Neuronal stem cell (in vitro differentiated cells): ENCODE measurements at regions not wholly inside any gene's neighbourhood (a gene's known extent, or its start where the extent isn't known, plus 50 kb on each side); places are given as distances from the start of the nearest gene placed in this dataset.

Experiments used
- DNase-seq: peaks from one replicate; pipeline ENCODE4 v3.0.0-alpha.2; 2013; ENCODE audit warnings: low spot score
- H2AFZ ChIP-seq: one replicate; pipeline ENCODE4 v1.6.1; 2013; ENCODE audit warnings: mild to moderate bottlenecking, low read length, inconsistent platforms
- H2AK5ac ChIP-seq: 2 replicates; pipeline ENCODE4 v1.6.1; 2013; ENCODE audit warnings: low read depth, mild to moderate bottlenecking, inconsistent platforms, low read length, moderate library complexity, mixed read lengths
- H2BK120ac ChIP-seq: 2 replicates; pipeline ENCODE4 v1.6.1; 2013; ENCODE audit warnings: low read depth, mild to moderate bottlenecking, inconsistent platforms, low read length, moderate library complexity, mixed read lengths
- H2BK12ac ChIP-seq: one replicate; pipeline ENCODE4 v1.6.1; 2013; ENCODE audit warnings: low read length, inconsistent platforms
- H2BK15ac ChIP-seq: 2 replicates; pipeline ENCODE4 v1.6.1; 2013; ENCODE audit warnings: mild to moderate bottlenecking, low read length, inconsistent platforms, mixed read lengths
- H2BK5ac ChIP-seq: one replicate; pipeline ENCODE4 v1.6.1; 2013; ENCODE audit warnings: inconsistent platforms, mild to moderate bottlenecking, low read length, moderate library complexity
- H3K14ac ChIP-seq: one replicate; pipeline ENCODE4 v1.6.1; 2013; ENCODE audit warnings: low read length, inconsistent platforms
- H3K18ac ChIP-seq: 2 replicates; pipeline ENCODE4 v1.6.1; 2013; ENCODE audit warnings: low read length, inconsistent platforms
- H3K23ac ChIP-seq: 2 replicates; pipeline ENCODE4 v1.6.1; 2013; ENCODE audit warnings: low read depth, mild to moderate bottlenecking, mixed read lengths, low read length, inconsistent platforms; ENCODE audit not compliant: poor library complexity
- H3K27ac ChIP-seq: replicated peaks from 3 replicates; pipeline ENCODE4 v1.5.1; 2013; ENCODE audit warnings: low read length, inconsistent platforms
- H3K27me3 ChIP-seq, 3 experiments: 2 replicates each; pipeline ENCODE4 v1.6.1; 2013; ENCODE audit warnings: low read length in 3 of 3, mild to moderate bottlenecking in 2 of 3, inconsistent platforms in 1 of 3, low read depth in 1 of 3, mixed read lengths in 1 of 3, moderate library complexity in 1 of 3; ENCODE audit not compliant: control insufficient read depth in 3 of 3, insufficient read depth in 3 of 3
- H3K36me3 ChIP-seq, 2 donors: replicated peaks in 1 of 2; 2 replicates each; pipeline ENCODE4 v1.6.1; 2013; ENCODE audit warnings: low read length in 2 of 2; ENCODE audit not compliant: control insufficient read depth in 2 of 2, insufficient read depth in 2 of 2
- H3K4ac ChIP-seq: 2 replicates; pipeline ENCODE4 v1.6.1; 2013; ENCODE audit warnings: inconsistent platforms, mild to moderate bottlenecking, low read length, moderate library complexity
- H3K4me1 ChIP-seq, 2 donors: 1 replicate in 1 of 2; 2 replicates in 1 of 2; pipeline ENCODE4 v1.6.1; 2013; ENCODE audit warnings: low read length in 2 of 2, low read depth in 1 of 2; ENCODE audit not compliant: control insufficient read depth in 2 of 2, insufficient read depth in 1 of 2
- H3K4me2 ChIP-seq: one replicate; pipeline ENCODE4 v1.6.1; 2013; ENCODE audit warnings: mild to moderate bottlenecking, low read length, inconsistent platforms; ENCODE audit not compliant: insufficient read depth, poor library complexity, severe bottlenecking
- H3K4me3 ChIP-seq, 2 donors: 2 replicates each; pipeline ENCODE4 v1.5.1; 2013; ENCODE audit warnings: low read length in 2 of 2, mild to moderate bottlenecking in 2 of 2, inconsistent platforms in 1 of 2, moderate library complexity in 1 of 2
- H3K79me1 ChIP-seq: one replicate; pipeline ENCODE4 v1.6.1; 2013; ENCODE audit warnings: low read depth, mild to moderate bottlenecking, inconsistent platforms, low read length, moderate library complexity
- H3K9ac ChIP-seq: one replicate; pipeline ENCODE4 v1.6.1; 2013; ENCODE audit warnings: mild to moderate bottlenecking, low read depth, low read length, inconsistent platforms; ENCODE audit not compliant: poor library complexity
- H3K9me3 ChIP-seq, 2 donors: replicated peaks in 1 of 2; 2 replicates each; pipeline versions ENCODE3 to v1.6.1; 2013; ENCODE audit warnings: low read length in 2 of 2, mild to moderate bottlenecking in 2 of 2, inconsistent platforms in 1 of 2, low read depth in 1 of 2, mixed read lengths in 1 of 2, moderate library complexity in 1 of 2; ENCODE audit not compliant: control insufficient read depth in 2 of 2, insufficient read depth in 1 of 2
- H4K8ac ChIP-seq: one replicate; pipeline ENCODE4 v1.6.1; 2013; ENCODE audit warnings: low read depth, mild to moderate bottlenecking, inconsistent platforms, low read length, moderate library complexity
- H4K91ac ChIP-seq: one replicate; pipeline ENCODE4 v1.6.1; 2013; ENCODE audit warnings: low read length, low read depth, mild to moderate bottlenecking, inconsistent platforms; ENCODE audit not compliant: poor library complexity
- WGBS, 2 donors: extraction: QIAGEN DNeasy Blood & Tissue Kit; methylation state at CpG; one replicate each; pipeline ENCODE4 v1.1.7; 2013; ENCODE audit warnings: missing lambda C conversion rate in 2 of 2, mixed read lengths in 1 of 2; ENCODE audit not compliant: insufficient read length in 2 of 2, insufficient replicate concordance in 1 of 2; ENCODE audit errors: extremely low coverage in 2 of 2; 5-methylcytosine and 5-hydroxymethylcytosine counted together

DNA sequence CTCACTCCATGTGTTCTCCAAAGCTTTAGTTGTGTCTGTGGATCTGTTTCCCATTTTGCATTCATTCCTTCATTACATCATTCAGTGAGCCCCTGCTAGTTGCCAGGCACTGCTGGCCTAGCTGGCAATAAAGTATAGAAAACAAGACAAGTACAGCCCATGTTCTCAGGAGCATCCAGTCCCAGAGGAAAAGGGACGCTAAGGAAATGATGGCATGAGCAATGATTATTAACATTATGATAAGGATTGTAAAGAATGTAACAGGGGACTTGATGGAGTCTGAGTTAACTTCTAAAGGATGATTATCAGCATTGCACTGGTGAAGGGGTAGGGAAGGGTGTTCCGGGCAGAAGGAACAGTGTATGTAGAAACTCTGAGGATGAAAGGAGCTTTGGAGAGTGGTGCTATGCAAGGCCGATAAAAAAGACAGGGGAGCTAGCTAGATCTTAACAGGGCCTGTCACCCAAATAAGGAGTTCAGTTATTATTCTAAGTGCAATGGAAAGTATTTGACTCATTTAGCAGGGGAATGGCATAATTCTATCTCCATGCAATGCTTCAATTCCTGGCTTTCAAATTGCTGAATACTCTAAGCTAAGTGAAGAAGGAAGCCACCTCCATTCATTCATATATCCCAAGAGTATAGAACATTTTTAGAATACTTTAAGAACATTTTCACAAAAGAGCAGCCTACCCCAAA, 258.2 kb upstream of the STT3B start:
- Histone ChIP-seq H3K14ac (no peak overlapping the region), H4K8ac (no peak overlapping the region), H3K23ac (no peak overlapping the region), H2AFZ (no peak overlapping the region), H3K27ac (no peak overlapping the region), H3K9me3 (no peaks in the 10 kb centered on the region), H2BK12ac (no peak overlapping the region), H3K36me3 (no peaks in the 10 kb centered on the region), H3K79me1 (no peaks in the 10 kb centered on the region), H3K18ac (no peak overlapping the region), H4K91ac (no peak overlapping the region), H3K4ac (no peak overlapping the region), H2BK120ac (no peak overlapping the region), H2BK15ac (no peak overlapping the region), H3K4me1 (no peaks in the 10 kb centered on the region), H3K4me3 (no peak overlapping the region), H2AK5ac (no peak overlapping the region), H3K4me2 (no peak overlapping the region), H3K27me3 (no peaks in the 10 kb centered on the region), H3K9ac (no peak overlapping the region), H2BK5ac (no peak overlapping the region)
- WGBS, 2 donors, result no CpG with 5 or more reads among the region's 3 CpGs
- no peak for DNase-seq

DNA sequence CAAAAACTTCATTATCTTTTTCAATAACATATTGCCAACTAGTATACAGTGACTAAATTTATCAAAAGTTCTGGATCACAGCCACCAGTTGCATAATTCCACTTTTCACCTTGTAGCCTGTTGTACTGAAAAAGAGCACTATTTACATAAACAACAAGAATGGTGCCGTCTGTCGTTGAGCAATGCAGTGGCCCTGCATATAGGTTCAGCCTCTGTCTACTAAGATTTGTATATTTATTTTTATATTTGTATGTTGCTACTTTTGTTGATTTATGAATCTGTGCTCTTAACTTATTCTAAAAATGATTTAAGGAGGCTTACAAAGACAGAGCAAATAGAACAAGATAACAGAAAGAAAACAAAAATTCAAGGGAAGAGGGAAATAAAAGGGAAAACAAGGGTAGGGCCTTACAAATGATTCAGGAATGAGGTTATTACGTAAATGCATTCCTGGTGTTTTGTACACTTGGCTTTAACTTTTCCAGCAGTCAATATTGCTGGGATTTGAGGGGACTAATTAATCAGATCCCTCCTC, 257.6 kb upstream of the STT3B start:
- Histone ChIP-seq H3K79me1 (no peaks in the 10 kb centered on the region), H2AFZ (no peak overlapping the region), H2AK5ac (no peak overlapping the region), H2BK15ac (no peak overlapping the region), H3K4ac (no peak overlapping the region), H3K36me3 (no peaks in the 10 kb centered on the region), H3K9ac (no peak overlapping the region), H3K18ac (no peak overlapping the region), H2BK120ac (no peak overlapping the region), H3K4me1 (no peaks in the 10 kb centered on the region), H2BK5ac (no peak overlapping the region), H3K14ac (no peak overlapping the region), H4K8ac (no peak overlapping the region), H2BK12ac (no peak overlapping the region), H3K9me3 (no peaks in the 10 kb centered on the region), H3K27me3 (no peaks in the 10 kb centered on the region), H4K91ac (no peak overlapping the region), H3K4me2 (no peak overlapping the region), H3K27ac (no peak overlapping the region), H3K23ac (no peak overlapping the region), H3K4me3 (no peak overlapping the region)
- WGBS, 2 donors, result no CpG with 5 or more reads among the region's 3 CpGs
- DNase-seq, result no peak

DNA sequence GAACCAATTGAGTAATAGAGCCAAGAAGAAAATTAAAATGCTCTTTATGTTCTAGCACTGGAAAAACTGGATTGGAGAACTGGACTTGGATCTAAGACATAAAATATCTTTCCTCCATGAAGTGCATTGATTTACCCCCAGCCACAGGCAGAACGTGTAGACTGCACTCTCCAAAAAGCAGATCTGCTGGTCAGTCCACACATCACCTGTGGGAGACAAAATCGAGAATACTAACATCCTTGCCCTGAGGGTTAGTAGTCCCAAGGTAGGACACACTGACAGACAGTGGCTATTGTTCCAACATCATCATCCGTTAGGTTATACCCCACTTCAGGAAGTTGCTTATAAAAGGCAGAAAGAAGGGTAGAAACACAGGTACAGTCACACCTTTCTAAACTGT, 257.1 kb upstream of the STT3B start:
- H2BK5ac ChIP-seq, result no peak overlapping the region

DNA sequence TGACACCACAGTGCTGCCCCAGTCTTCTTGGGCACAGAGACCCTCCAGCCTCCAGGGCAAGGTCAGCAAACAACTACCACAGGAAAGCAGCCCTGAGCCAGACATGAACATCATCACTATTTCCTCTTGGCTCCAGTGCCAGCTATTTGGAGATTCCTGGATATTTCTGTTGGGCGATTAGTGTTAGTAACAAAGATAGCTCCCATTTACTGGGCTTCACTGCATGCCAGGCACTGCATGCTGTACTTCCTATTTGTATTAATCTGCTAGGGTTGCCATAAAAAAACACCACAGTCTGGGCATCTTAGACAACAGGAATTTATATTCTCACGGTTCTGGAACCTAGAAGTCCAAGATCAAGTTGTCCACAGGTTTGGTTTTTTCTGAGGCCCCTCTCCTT, 255.1 kb upstream of the STT3B start:
- Histone ChIP-seq H3K27me3 (no peaks in the 10 kb centered on the region), H2AK5ac (no peak overlapping the region), H2BK5ac (no peak overlapping the region), H3K18ac (no peak overlapping the region), H3K4me2 (no peak overlapping the region), H3K36me3 (no peaks in the 10 kb centered on the region), H3K23ac (no peak overlapping the region), H3K9me3 (no peaks in the 10 kb centered on the region), H2BK12ac (no peak overlapping the region), H3K27ac (no peak overlapping the region), H2AFZ (no peak overlapping the region), H2BK120ac (no peak overlapping the region), H3K4me1 (no peaks in the 10 kb centered on the region), H3K14ac (no peak overlapping the region), H3K4ac (no peak overlapping the region), H2BK15ac (no peak overlapping the region), H3K4me3 (no peak overlapping the region), H3K79me1 (no peaks in the 10 kb centered on the region), H4K91ac (no peak overlapping the region), H4K8ac (no peak overlapping the region), H3K9ac (no peak overlapping the region)
- no peak for DNase-seq
- WGBS, 2 donors, result no CpG with 5 or more reads among the region's 2 CpGs

More for the DNA sequence above, 257.1 kb upstream of the STT3B start:
- no peak overlapping the region for H2BK120ac ChIP-seq
- H3K79me1 ChIP-seq, result no peaks in the 10 kb centered on the region
- no peaks in the 10 kb centered on the region for H3K4me1 ChIP-seq
- no peak overlapping the region for H3K9ac ChIP-seq
- H3K18ac ChIP-seq, result no peak overlapping the region
- no peak for DNase-seq
- H2BK15ac ChIP-seq, result no peak overlapping the region
- H3K4ac ChIP-seq, result no peak overlapping the region
- no peak overlapping the region for H3K4me3 ChIP-seq
- H3K9me3 ChIP-seq, result no peaks in the 10 kb centered on the region
- no peak overlapping the region for H3K23ac ChIP-seq
- H3K4me2 ChIP-seq, result no peak overlapping the region
- WGBS, 2 donors, result no CpG with 5 or more reads among the region's 3 CpGs
- H3K36me3 ChIP-seq, result no peaks in the 10 kb centered on the region
- no peak overlapping the region for H2AFZ ChIP-seq
- H4K91ac ChIP-seq, result no peak overlapping the region
- no peak overlapping the region for H4K8ac ChIP-seq
- H2BK12ac ChIP-seq, result no peak overlapping the region
- no peaks in the 10 kb centered on the region for H3K27me3 ChIP-seq
- H3K14ac ChIP-seq, result no peak overlapping the region
- no peak overlapping the region for H3K27ac ChIP-seq
- H2AK5ac ChIP-seq, result no peak overlapping the region
